ENCODE measurements at regions not wholly inside any gene's neighbourhood (a gene's known extent, or its start where the extent isn't known, plus 50 kb on each side); places are given as distances from the start of the nearest gene placed in this dataset.
"Not testable (repeated sequence)": the region's sequence is repeated elsewhere in the genome, so short reads cannot be mapped to it uniquely, and the experiment has no call there.

- 86 to 94% (median 92%) methylated on average over 2 of the region's 2 CpGs for WGBS, 4 donors
- no peak for TF ChIP-seq CTCF (IDR thresholded peaks at IDR 0.05)
- TF ChIP-seq POLR2A (IDR thresholded peaks at IDR 0.05): no peak
- intact Hi-C loops (cut with DNase I): no loop called here
Observed at GRCh38 chr7:106583100-106583499, 77.9 kb downstream of the CCDC71L start.

GRCh38 chr7:106582365-106582764 is 78.6 kb downstream of the CCDC71L start:
- intact Hi-C loops (cut with DNase I): no loop called here
- H3K4me3 ChIP-seq: no peak overlapping the region
- 78 to 88% (median 83%) methylated on average over 2 of the region's 2 CpGs for WGBS, 4 donors

More at GRCh38 chr7:106583100-106583499, 77.9 kb downstream of the CCDC71L start:
- Histone ChIP-seq H3K9me3 (replicated peaks in 1 of 3) (no peaks in the 10 kb centered on the region), H3K27ac (no peak overlapping the region), H3K4me1 (replicated peaks in 1 of 2) (no peaks in the 10 kb centered on the region), H3K36me3 (replicated peaks in 1 of 2) (no peaks in the 10 kb centered on the region), H3K4me3 (no peak overlapping the region), H3K27me3 (no peaks in the 10 kb centered on the region)
- DNase-seq: no peak

GRCh38 chr7:106579086-106579485 is 81.9 kb downstream of the CCDC71L start:
- H3K4me1 ChIP-seq (replicated peaks in 1 of 2); H3K4me3 ChIP-seq; H3K9me3 ChIP-seq (replicated peaks in 1 of 3); H3K36me3 ChIP-seq (replicated peaks in 1 of 2); DNase-seq; H3K27ac ChIP-seq; H3K27me3 ChIP-seq; intact Hi-C loops (cut with DNase I): not testable (repeated sequence)
- WGBS, 4 donors: 84 to 93% (median 90%) methylated on average over 13 of the region's 13 CpGs

More at GRCh38 chr7:106582365-106582764, 78.6 kb downstream of the CCDC71L start:
- Histone ChIP-seq H3K27ac (no peak overlapping the region), H3K36me3 (replicated peaks in 1 of 2) (no peaks in the 10 kb centered on the region), H3K27me3 (no peaks in the 10 kb centered on the region), H3K4me1 (replicated peaks in 1 of 2) (no peaks in the 10 kb centered on the region), H3K9me3 (replicated peaks in 1 of 3) (no peaks in the 10 kb centered on the region)
- no peak for DNase-seq
- TF ChIP-seq CTCF (IDR thresholded peaks at IDR 0.05): no peak

GRCh38 chr7:106575138-106575823 is 85.7 kb downstream of the CCDC71L start:
- TF ChIP-seq CTCF (IDR thresholded peaks at IDR 0.05) (no peak), POLR2A (IDR thresholded peaks at IDR 0.05) (no peak)

GRCh38 chr7:106573738-106574137 is 87.2 kb downstream of the CCDC71L start:
- TF ChIP-seq CTCF (IDR thresholded peaks at IDR 0.05): no peak
- no peak for TF ChIP-seq POLR2A (IDR thresholded peaks at IDR 0.05)
- Histone ChIP-seq H3K36me3 (replicated peaks in 1 of 2) (no peaks in the 10 kb centered on the region), H3K27me3 (no peaks in the 10 kb centered on the region), H3K4me1 (replicated peaks in 1 of 2) (no peaks in the 10 kb centered on the region), H3K4me3 (no peak overlapping the region), H3K27ac (no peak overlapping the region), H3K9me3 (replicated peaks in 1 of 3) (no peaks in the 10 kb centered on the region)
- 70 to 91% (median 87%) methylated on average over 3 of the region's 3 CpGs for WGBS, 4 donors
- DNase-seq: no peak
- intact Hi-C loops (cut with DNase I): no loop called here

More at GRCh38 chr7:106575138-106575823, 85.7 kb downstream of the CCDC71L start:
- Histone ChIP-seq H3K4me3 (no peak overlapping the region), H3K36me3 (replicated peaks in 1 of 2) (no peaks in the 10 kb centered on the region), H3K27ac (no peak overlapping the region), H3K27me3 (no peaks in the 10 kb centered on the region), H3K9me3 (replicated peaks in 1 of 3) (no peaks in the 10 kb centered on the region), H3K4me1 (replicated peaks in 1 of 2) (no peaks in the 10 kb centered on the region)
- intact Hi-C loops (cut with DNase I): no loop called here
- DNase-seq: no peak
- 81 to 92% (median 89%) methylated on average over 6 of the region's 6 CpGs for WGBS, 4 donors
